RWPE2 (cell line): ENCODE measurements at regions not wholly inside any gene's neighbourhood (a gene's known extent, or its start where the extent isn't known, plus 50 kb on each side); places are given as distances from the start of the nearest gene placed in this dataset.
A peak's percentile ranks its signal among the peaks of the same experiment; 100 is the strongest.

Source experiments
- ATAC-seq: fragments of 200-7000 bp; cut with Tn5 transposase; 3 replicates; pipeline ENCODE4 v1.9.1; 2021; ENCODE audit warnings: low read depth
- DNase-seq: peaks from one replicate; pipeline ENCODE4 v3.0.0-alpha.2; 2020; ENCODE audit warnings: low spot score
- H3K27ac ChIP-seq: fragments of 450-650 bp; 2 replicates; pipeline ENCODE4 v1.5.1; 2017; ENCODE audit warnings: mild to moderate bottlenecking; ENCODE audit not compliant: poor library complexity, severe bottlenecking
- H3K27me3 ChIP-seq: fragments of 250-450 bp; sonication (Bioruptor Pico); 2 replicates; pipeline ENCODE4 v1.5.1; 2021; ENCODE audit warnings: mild to moderate bottlenecking, moderate library complexity; ENCODE audit not compliant: insufficient read depth, poor library complexity, severe bottlenecking
- H3K36me3 ChIP-seq: fragments of 250-450 bp; sonication (Bioruptor Pico); 2 replicates; pipeline ENCODE4 v1.5.1; 2020; ENCODE audit warnings: low read depth, mild to moderate bottlenecking, moderate library complexity
- H3K4me1 ChIP-seq: fragments of 250-450 bp; sonication (Bioruptor Pico); 2 replicates; pipeline ENCODE4 v1.5.1; 2021; ENCODE audit warnings: mild to moderate bottlenecking, moderate library complexity; ENCODE audit not compliant: insufficient read depth, poor library complexity, severe bottlenecking
- H3K4me3 ChIP-seq: fragments of 250-450 bp; sonication (Bioruptor Pico); 2 replicates; pipeline ENCODE4 v1.5.1; 2021; ENCODE audit warnings: mild to moderate bottlenecking, moderate library complexity; ENCODE audit not compliant: severe bottlenecking
- H3K9me3 ChIP-seq: fragments of 250-450 bp; sonication (Bioruptor Pico); 2 replicates; pipeline ENCODE4 v1.5.1; 2021; ENCODE audit warnings: mild to moderate bottlenecking, moderate library complexity; ENCODE audit not compliant: severe bottlenecking
- CTCF ChIP-seq: fragments of 450-650 bp; IDR thresholded peaks from one replicate; pipeline ENCODE4 v1.5.1; 2017; ENCODE audit warnings: mild to moderate bottlenecking, moderate library complexity; ENCODE audit not compliant: poor library complexity, severe bottlenecking

GRCh38 chr2:180728928-180729559, 251.4 kb upstream of the UBE2E3 start:
- DNase-seq (no peak), ATAC-seq (peak; percentile 89)
- peak overlapping the region; percentile 68 for H3K27ac ChIP-seq
- TF ChIP-seq CTCF: no peak
- H3K4me3 ChIP-seq: no peak overlapping the region
- H3K9me3 ChIP-seq: no peaks in the 10 kb centered on the region
- H3K4me1 ChIP-seq: peaks cover 31% of the 10 kb centered on the region
- H3K27me3 ChIP-seq: no peaks in the 10 kb centered on the region
- no peaks in the 10 kb centered on the region for H3K36me3 ChIP-seq

DNA sequence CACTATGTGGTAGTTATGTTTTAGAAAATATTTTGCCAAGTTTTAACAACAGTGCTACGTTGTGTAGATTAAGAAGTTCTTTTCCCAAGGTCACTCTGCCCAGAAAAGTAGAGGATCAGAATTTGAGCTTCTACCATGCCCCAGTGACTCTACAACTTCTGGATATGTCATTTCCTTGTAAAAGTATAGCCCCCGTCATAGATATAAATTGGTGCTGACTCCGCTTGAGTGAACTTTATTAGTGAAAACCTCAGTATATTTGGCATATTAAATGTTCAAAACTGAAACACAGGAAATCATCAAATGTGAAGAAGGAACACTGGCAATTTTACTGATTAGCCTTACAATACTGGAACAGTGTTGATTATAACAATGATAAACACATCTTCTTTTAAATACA, 256.7 kb upstream of the UBE2E3 start:
- DNase-seq: no peak
- H3K27me3 ChIP-seq: no peaks in the 10 kb centered on the region
- ATAC-seq: no peak
- H3K36me3 ChIP-seq: no peaks in the 10 kb centered on the region
- H3K27ac ChIP-seq: no peak overlapping the region
- no peak for TF ChIP-seq CTCF
- H3K9me3 ChIP-seq: no peaks in the 10 kb centered on the region
- H3K4me1 ChIP-seq: peaks cover 2% of the 10 kb centered on the region
- H3K4me3 ChIP-seq: no peak overlapping the region

GRCh38 chr2:180722551-180723239, 257.7 kb upstream of the UBE2E3 start:
- DNase-seq: no peak
- H3K27ac ChIP-seq: no peak overlapping the region

DNA sequence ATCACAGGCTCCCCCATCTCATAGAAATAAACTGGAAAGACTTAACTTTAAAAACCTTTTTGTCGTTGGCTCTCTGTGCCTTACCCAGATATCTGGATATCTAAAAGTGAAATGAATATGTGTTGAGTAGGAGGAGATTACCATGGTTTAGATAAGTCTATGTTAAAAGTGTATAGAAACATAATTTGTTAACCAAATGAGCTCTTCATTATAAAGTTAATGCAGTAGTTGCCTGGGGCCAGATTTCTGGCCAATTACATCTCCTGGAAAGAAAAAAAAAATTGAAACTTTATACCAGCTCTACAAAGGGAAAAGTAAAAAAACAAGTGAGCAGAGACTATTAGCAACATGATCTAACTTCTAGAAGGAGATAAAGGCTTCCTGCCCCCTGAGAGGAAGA, 259.6 kb upstream of the UBE2E3 start:
- no peak for TF ChIP-seq CTCF
- ATAC-seq: no peak
- no peak for DNase-seq
- Histone ChIP-seq H3K4me3 (no peak overlapping the region), H3K36me3 (no peaks in the 10 kb centered on the region), H3K27ac (no peak overlapping the region), H3K9me3 (no peaks in the 10 kb centered on the region), H3K27me3 (no peaks in the 10 kb centered on the region), H3K4me1 (no peaks in the 10 kb centered on the region)

More at GRCh38 chr2:180722551-180723239, 257.7 kb upstream of the UBE2E3 start:
- Histone ChIP-seq H3K4me3 (no peak overlapping the region), H3K36me3 (no peaks in the 10 kb centered on the region), H3K27me3 (no peaks in the 10 kb centered on the region), H3K4me1 (no peaks in the 10 kb centered on the region), H3K9me3 (no peaks in the 10 kb centered on the region)
- no peak for TF ChIP-seq CTCF
- ATAC-seq: peak; percentile 70

DNA sequence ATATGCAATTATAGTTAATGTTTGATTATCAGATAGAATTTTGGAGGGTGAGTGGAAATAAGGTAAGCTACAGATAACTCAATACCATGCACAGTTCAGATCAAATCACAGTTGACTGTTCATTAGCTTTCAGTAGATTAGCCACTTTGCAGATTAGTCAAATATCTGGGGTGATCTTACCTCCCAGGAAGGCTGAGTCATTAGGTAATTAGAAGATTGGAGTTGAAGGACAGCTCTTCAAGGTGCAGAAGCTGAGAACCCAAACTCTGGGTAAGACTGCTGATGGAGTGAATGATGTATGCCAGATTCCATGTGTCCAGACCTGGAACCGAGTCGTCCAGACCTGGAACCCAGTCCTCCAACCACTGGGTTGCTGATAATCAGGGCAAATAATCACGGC, 262.8 kb upstream of the UBE2E3 start:
- no peak for DNase-seq
- H3K4me1 ChIP-seq: no peaks in the 10 kb centered on the region
- no peak for TF ChIP-seq CTCF
- no peak overlapping the region for H3K27ac ChIP-seq
- H3K9me3 ChIP-seq: no peaks in the 10 kb centered on the region
- no peaks in the 10 kb centered on the region for H3K27me3 ChIP-seq
- no peak overlapping the region for H3K4me3 ChIP-seq
- no peaks in the 10 kb centered on the region for H3K36me3 ChIP-seq
- ATAC-seq: no peak
